DOHH2 (cell line): ENCODE measurements at regions not wholly inside any gene's neighbourhood (a gene's known extent, or its start where the extent isn't known, plus 50 kb on each side); places are given as distances from the start of the nearest gene placed in this dataset.

Experiments used
- H3F3A ChIP-seq: fragments of 200-600 bp; sonication (generic), shearing (Covaris generic); 2 replicates; pipeline ENCODE4 v1.6.0; 2016; ENCODE audit warnings: antibody characterized with exemption, mild to moderate bottlenecking; ENCODE audit not compliant: control insufficient read depth, insufficient read depth
- H3K27ac ChIP-seq: fragments of 200-600 bp; sonication (generic); 2 replicates; pipeline ENCODE4 v1.5.1; 2014; ENCODE audit warnings: low read depth, mild to moderate bottlenecking, low read length, moderate library complexity
- H3K27me3 ChIP-seq: fragments of 200-600 bp; sonication (generic); 2 replicates; pipeline ENCODE4 v1.6.1; 2014; ENCODE audit warnings: mild to moderate bottlenecking, low read length, mixed read lengths; ENCODE audit not compliant: control insufficient read depth
- H3K36me3 ChIP-seq: fragments of 200-600 bp; sonication (generic); 2 replicates; pipeline ENCODE4 v1.6.1; 2014; ENCODE audit warnings: mild to moderate bottlenecking, low read length, moderate library complexity, mixed read lengths; ENCODE audit not compliant: control insufficient read depth
- H3K4me1 ChIP-seq: fragments of 200-600 bp; sonication (generic); 2 replicates; pipeline ENCODE4 v1.6.1; 2014; ENCODE audit warnings: mild to moderate bottlenecking, low read length, mixed read lengths; ENCODE audit not compliant: control insufficient read depth
- H3K4me2 ChIP-seq: fragments of 200-600 bp; sonication (generic); 2 replicates; pipeline ENCODE4 v1.6.0; 2014; ENCODE audit warnings: mild to moderate bottlenecking, low read length, moderate library complexity
- H3K4me3 ChIP-seq: fragments of 200-600 bp; sonication (generic); 2 replicates; pipeline ENCODE4 v1.5.1; 2014; ENCODE audit warnings: mild to moderate bottlenecking, low read length, mixed read lengths
- H3K79me2 ChIP-seq: fragments of 200-600 bp; sonication (generic); 2 replicates; pipeline ENCODE4 v1.6.1; 2014; ENCODE audit warnings: mild to moderate bottlenecking, low read length, mixed read lengths; ENCODE audit not compliant: control insufficient read depth
- H3K9me2 ChIP-seq: fragments of 200-600 bp; sonication (generic); replicated peaks from 2 replicates; pipeline ENCODE4 v1.6.1; 2014; ENCODE audit warnings: mild to moderate bottlenecking, low read length, mixed read lengths; ENCODE audit not compliant: control insufficient read depth
- H3K9me3 ChIP-seq: fragments of 200-600 bp; sonication (generic); 2 replicates; pipeline ENCODE4 v1.6.1; 2014; ENCODE audit warnings: antibody characterized with exemption, low read length, mixed read lengths; ENCODE audit not compliant: control insufficient read depth, insufficient read depth
- H4K20me1 ChIP-seq: fragments of 200-600 bp; sonication (generic); 2 replicates; pipeline ENCODE4 v1.6.0; 2014; ENCODE audit warnings: low read depth, mild to moderate bottlenecking, antibody characterized with exemption, low read length, moderate library complexity; ENCODE audit not compliant: control insufficient read depth, insufficient read depth
- CTCF ChIP-seq: fragments of 200-600 bp; sonication (generic); IDR thresholded peaks from one replicate; pipeline ENCODE4 v1.5.1; 2014; ENCODE audit warnings: antibody characterized with exemption, mild to moderate bottlenecking, low read depth, low read length; ENCODE audit not compliant: poor library complexity, severe bottlenecking
- EZH2phosphoT487 ChIP-seq: fragments of 200-600 bp; sonication (generic); IDR thresholded peaks from 2 replicates; pipeline ENCODE4 v1.6.1; 2017; ENCODE audit warnings: borderline replicate concordance, mild to moderate bottlenecking, antibody characterized with exemption, low read length, moderate library complexity, mixed read lengths

- no peak overlapping the region for H3K4me2 ChIP-seq
- no peaks in the 10 kb centered on the region for H3K4me1 ChIP-seq
- TF ChIP-seq CTCF, result no peak
- TF ChIP-seq EZH2phosphoT487, result no peak
- no peaks in the 10 kb centered on the region for H4K20me1 ChIP-seq
- H3K79me2 ChIP-seq, result no peaks in the 10 kb centered on the region
- no peak overlapping the region for H3K4me3 ChIP-seq
- no peaks in the 10 kb centered on the region for H3K27me3 ChIP-seq
- no peaks in the 10 kb centered on the region for H3K9me2 ChIP-seq
- H3F3A ChIP-seq, result no peaks in the 10 kb centered on the region
- no peak overlapping the region for H3K27ac ChIP-seq
- no peaks in the 10 kb centered on the region for H3K9me3 ChIP-seq
- no peaks in the 10 kb centered on the region for H3K36me3 ChIP-seq
Measured at GRCh38 chr17:13413001-13413400, 188.7 kb downstream of the HS3ST3A1 start.

GRCh38 chr17:13410874-13411273, 190.9 kb downstream of the HS3ST3A1 start:
- Histone ChIP-seq H3K9me2 (no peaks in the 10 kb centered on the region), H3K27me3 (no peaks in the 10 kb centered on the region), H4K20me1 (no peaks in the 10 kb centered on the region), H3K4me3 (no peak overlapping the region), H3K9me3 (no peaks in the 10 kb centered on the region), H3K36me3 (no peaks in the 10 kb centered on the region), H3K27ac (no peak overlapping the region), H3K4me2 (no peak overlapping the region), H3F3A (no peaks in the 10 kb centered on the region), H3K4me1 (no peaks in the 10 kb centered on the region), H3K79me2 (no peaks in the 10 kb centered on the region)
- no peak for TF ChIP-seq EZH2phosphoT487
- TF ChIP-seq CTCF, result no peak

- H3K9me3 ChIP-seq, result no peaks in the 10 kb centered on the region
- H3K27ac ChIP-seq, result no peak overlapping the region
- no peaks in the 10 kb centered on the region for H3K27me3 ChIP-seq
- H4K20me1 ChIP-seq, result no peaks in the 10 kb centered on the region
- no peaks in the 10 kb centered on the region for H3K79me2 ChIP-seq
- H3K4me2 ChIP-seq, result no peak overlapping the region
- H3K36me3 ChIP-seq, result no peaks in the 10 kb centered on the region
- TF ChIP-seq EZH2phosphoT487 (no peak), CTCF (no peak)
- H3K9me2 ChIP-seq, result no peaks in the 10 kb centered on the region
- no peaks in the 10 kb centered on the region for H3K4me1 ChIP-seq
- H3F3A ChIP-seq, result no peaks in the 10 kb centered on the region
- H3K4me3 ChIP-seq, result no peak overlapping the region
Measured at GRCh38 chr17:13410214-13410613, 191.5 kb downstream of the HS3ST3A1 start.

- TF ChIP-seq CTCF, result no peak
- TF ChIP-seq EZH2phosphoT487, result no peak
- Histone ChIP-seq H3F3A (no peaks in the 10 kb centered on the region), H3K4me3 (no peak overlapping the region), H3K27ac (no peak overlapping the region), H4K20me1 (no peaks in the 10 kb centered on the region), H3K4me2 (no peak overlapping the region), H3K27me3 (no peaks in the 10 kb centered on the region), H3K9me2 (no peaks in the 10 kb centered on the region), H3K4me1 (no peaks in the 10 kb centered on the region), H3K79me2 (no peaks in the 10 kb centered on the region), H3K36me3 (no peaks in the 10 kb centered on the region), H3K9me3 (no peaks in the 10 kb centered on the region)
Measured at GRCh38 chr17:13409455-13409854, 192.3 kb downstream of the HS3ST3A1 start.
